BLaER1 treated with 17β-estradiol and CSF1 and Interleukin-3, amounts not matched to agents 10 nM and 100 nM (cell line): ENCODE measurements at regions not wholly inside any gene's neighbourhood (a gene's known extent, or its start where the extent isn't known, plus 50 kb on each side); places are given as distances from the start of the nearest gene placed in this dataset.
"Not testable (repeated sequence)": the region's sequence is repeated elsewhere in the genome, so short reads cannot be mapped to it uniquely, and the experiment has no call there.

ENCODE experiments used
- H3K27ac ChIP-seq, 11 experiments: shearing (Covaris generic); formaldehyde crosslinking; 2 replicates each; pipeline ENCODE4 v1.8.1; 2022
- H3K27me3 ChIP-seq, 11 experiments: shearing (Covaris generic); formaldehyde crosslinking; 2 replicates each; pipeline ENCODE4 v1.8.1; 2022
- H3K36me3 ChIP-seq, 11 experiments: shearing (Covaris generic); formaldehyde crosslinking; 2 replicates each; pipeline ENCODE4 v1.8.1; 2022
- H3K4me1 ChIP-seq, 10 experiments: shearing (Covaris generic); formaldehyde crosslinking; 2 replicates each; pipeline ENCODE4 v1.8.1; 2022
- H3K4me2 ChIP-seq, 11 experiments: shearing (Covaris generic); formaldehyde crosslinking; 2 replicates each; pipeline ENCODE4 v1.8.1; 2022
- H3K4me3 ChIP-seq, 10 experiments: shearing (Covaris generic); formaldehyde crosslinking; 2 replicates each; pipeline ENCODE4 v1.8.1; 2022
- H3K9ac ChIP-seq, 11 experiments: shearing (Covaris generic); formaldehyde crosslinking; 2 replicates each; pipeline ENCODE4 v1.8.1; 2022
- H3K9me3 ChIP-seq, 11 experiments: shearing (Covaris generic); formaldehyde crosslinking; replicated peaks in 1 of 11; 2 replicates each; pipeline ENCODE4 v1.8.1; 2022
- H4K20me1 ChIP-seq, 11 experiments: shearing (Covaris generic); formaldehyde crosslinking; 2 replicates each; pipeline ENCODE4 v1.8.1; 2022
- Cebpa-rat ChIP-seq, 11 experiments: shearing (Covaris generic); IDR thresholded peaks; 2 replicates each; pipeline ENCODE4 v1.8.1; 2022

GRCh38 chr5:54867310-54867944, 118.0 kb downstream of the ESM1 start:
- TF ChIP-seq Cebpa-rat (IDR thresholded peaks at IDR 0.05) = no peak
- H3K4me1 ChIP-seq = 0 out of 20 replicates have a peak, but pooled peaks cover 0 to 6% (median 0%) of the 10 kb centered on the region in 10 experiments
- H3K9me3 ChIP-seq = 0 out of 22 replicates have a peak, but pooled peaks cover 0 to 7% (median 0%) of the 10 kb centered on the region in 11 experiments
- no peak overlapping the region for H3K27ac ChIP-seq
- peak overlapping the region in 5 of 11 experiments; percentile 9 to 82 (median 34); a peak in 7 of 22 replicates for H3K4me2 ChIP-seq
- no peaks in the 10 kb centered on the region for H4K20me1 ChIP-seq
- H3K4me3 ChIP-seq = no peak overlapping the region; a peak in 1 of 20 replicates
- no peak overlapping the region for H3K9ac ChIP-seq
- H3K27me3 ChIP-seq = no peaks in the 10 kb centered on the region
- no peaks in the 10 kb centered on the region for H3K36me3 ChIP-seq

DNA sequence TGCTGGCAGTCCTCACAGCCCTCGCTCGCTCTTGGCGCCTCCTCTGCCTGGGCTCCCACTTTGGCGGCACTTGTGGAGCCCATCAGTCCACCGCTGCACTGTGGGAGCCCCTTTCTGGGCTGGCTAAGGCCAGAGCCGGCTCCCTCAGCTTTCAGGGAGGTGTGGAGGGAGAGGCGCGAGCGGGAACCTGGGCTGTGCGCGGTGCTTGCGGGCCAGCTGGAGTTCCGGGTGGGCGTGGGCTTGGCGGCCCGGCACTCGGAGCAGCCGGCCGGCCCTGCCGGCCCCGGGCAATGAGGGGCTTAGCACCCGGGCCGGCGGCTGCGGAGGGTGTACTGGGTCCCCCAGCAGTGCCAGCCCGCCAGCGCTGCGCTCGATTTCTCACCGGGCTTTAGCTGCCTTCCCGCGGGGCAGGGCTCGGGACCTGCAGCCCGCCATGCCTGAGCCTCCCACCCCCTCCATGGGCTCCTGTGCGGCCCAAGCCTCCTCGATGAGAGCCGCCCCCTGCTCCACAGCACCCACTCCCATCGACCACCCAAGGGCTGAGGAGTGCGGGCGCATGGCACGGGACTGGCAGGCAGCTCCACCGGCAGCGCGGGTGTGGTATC, 120.4 kb downstream of the ESM1 start:
- H4K20me1 ChIP-seq, H3K4me2 ChIP-seq, H3K27me3 ChIP-seq, H3K27ac ChIP-seq, H3K4me3 ChIP-seq, H3K9ac ChIP-seq, H3K9me3 ChIP-seq, H3K36me3 ChIP-seq: not testable (repeated sequence)
- peaks cover 0 to 13% (median 0%) of the 10 kb centered on the region in 10 experiments; a peak in 2 of 20 replicates for H3K4me1 ChIP-seq

DNA sequence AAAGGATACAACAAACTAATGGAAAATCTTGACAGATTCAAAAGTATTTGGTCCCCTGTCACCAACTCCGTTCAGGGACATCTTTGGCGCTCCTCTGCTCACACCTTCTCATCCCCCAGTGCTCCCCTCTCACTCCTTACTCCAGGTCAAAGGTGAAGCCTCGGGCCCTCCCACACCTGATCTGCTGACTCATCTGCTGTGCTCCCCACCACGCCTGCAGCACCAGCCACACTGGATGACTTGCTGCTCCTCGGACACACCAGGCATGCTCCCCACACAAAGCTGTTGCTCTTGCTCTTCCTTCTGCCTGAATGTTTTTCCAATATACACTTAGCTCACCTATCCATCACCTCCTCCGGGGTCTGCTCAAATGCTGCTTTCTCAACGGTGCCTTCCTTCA, 123.4 kb downstream of the ESM1 start:
- H3K27me3 ChIP-seq = no peaks in the 10 kb centered on the region
- H3K9ac ChIP-seq = no peak overlapping the region
- TF ChIP-seq Cebpa-rat (IDR thresholded peaks at IDR 0.05) = no peak

GRCh38 chr5:54861212-54861894, 124.0 kb downstream of the ESM1 start:
- H3K36me3 ChIP-seq = no peaks in the 10 kb centered on the region
- H3K27ac ChIP-seq = no peak overlapping the region
- no peaks in the 10 kb centered on the region for H3K27me3 ChIP-seq
- no peak overlapping the region for H3K4me3 ChIP-seq
- no peak overlapping the region for H3K9ac ChIP-seq
- TF ChIP-seq Cebpa-rat (IDR thresholded peaks at IDR 0.05) = no peak
- no peak overlapping the region for H3K4me2 ChIP-seq
- no peaks in the 10 kb centered on the region for H4K20me1 ChIP-seq
- peaks cover 33 to 42% (median 34%) of the 10 kb centered on the region in 11 experiments for H3K9me3 ChIP-seq
- peaks cover 0 to 19% (median 0%) of the 10 kb centered on the region in 10 experiments; a peak in 2 of 20 replicates for H3K4me1 ChIP-seq

More for the DNA sequence above, 123.4 kb downstream of the ESM1 start:
- Histone ChIP-seq H3K4me3 (no peak overlapping the region), H3K9me3 (peaks cover 26 to 36% (median 28%) of the 10 kb centered on the region in 11 experiments), H3K36me3 (no peaks in the 10 kb centered on the region), H3K27ac (no peak overlapping the region), H3K4me1 (peaks cover 0 to 23% (median 0%) of the 10 kb centered on the region in 10 experiments; a peak in 2 of 20 replicates), H4K20me1 (no peaks in the 10 kb centered on the region), H3K4me2 (no peak overlapping the region)

DNA sequence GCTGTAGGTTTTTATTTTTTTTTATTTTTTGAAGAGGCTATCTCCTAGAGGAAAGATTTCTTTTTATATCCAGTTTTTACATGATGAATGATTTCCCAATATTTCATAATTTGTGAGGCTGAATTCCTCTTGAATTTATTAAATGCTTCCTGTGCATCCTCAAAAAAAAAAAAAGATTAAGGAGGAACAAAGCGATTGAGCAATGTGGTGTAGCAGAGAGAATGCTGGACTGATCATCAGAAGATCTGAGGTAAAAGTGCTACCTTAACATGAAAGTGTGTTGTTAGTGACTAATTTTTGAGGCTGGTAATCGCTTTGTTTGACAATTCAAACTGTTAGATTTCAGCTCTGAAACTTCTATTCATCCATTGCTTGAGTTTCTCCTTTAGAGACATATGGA, 125.1 kb downstream of the ESM1 start:
- Histone ChIP-seq H3K9me3 (peaks cover 33 to 50% (median 43%) of the 10 kb centered on the region in 11 experiments), H3K27ac (no peak overlapping the region), H3K4me1 (peaks cover 0 to 19% (median 0%) of the 10 kb centered on the region in 10 experiments; a peak in 2 of 20 replicates), H3K9ac (no peak overlapping the region), H3K4me3 (no peak overlapping the region), H3K4me2 (no peak overlapping the region), H3K27me3 (no peaks in the 10 kb centered on the region), H3K36me3 (no peaks in the 10 kb centered on the region), H4K20me1 (no peaks in the 10 kb centered on the region)
- TF ChIP-seq Cebpa-rat (IDR thresholded peaks at IDR 0.05) = no peak

DNA sequence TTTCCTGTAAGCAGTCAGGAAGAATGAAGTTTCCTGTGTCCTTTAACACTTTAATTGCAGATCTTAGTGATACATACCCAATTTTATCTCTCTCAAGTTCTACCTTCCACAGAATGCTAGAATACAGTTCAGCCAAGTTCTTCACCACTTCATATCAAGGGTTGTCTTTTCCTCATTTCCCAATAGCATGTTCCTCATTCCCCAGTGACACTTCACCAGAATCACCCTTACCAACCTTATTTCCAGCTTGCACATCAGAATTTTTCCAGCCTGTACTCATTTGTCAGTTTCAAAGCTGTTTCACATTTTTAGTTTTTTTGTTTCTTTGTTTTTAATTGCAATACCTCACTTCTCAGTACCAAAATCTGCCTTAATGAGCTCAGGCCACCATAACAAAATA, 126.1 kb downstream of the ESM1 start:
- peaks cover 33 to 54% (median 42%) of the 10 kb centered on the region in 11 experiments for H3K9me3 ChIP-seq
- TF ChIP-seq Cebpa-rat (IDR thresholded peaks at IDR 0.05) = no peak
- peaks cover 0 to 19% (median 0%) of the 10 kb centered on the region in 10 experiments; a peak in 2 of 20 replicates for H3K4me1 ChIP-seq
- H3K27ac ChIP-seq = no peak overlapping the region
- no peak overlapping the region for H3K4me2 ChIP-seq
- H3K36me3 ChIP-seq = no peaks in the 10 kb centered on the region
- H3K27me3 ChIP-seq = no peaks in the 10 kb centered on the region
- H3K9ac ChIP-seq = no peak overlapping the region
- H3K4me3 ChIP-seq = no peak overlapping the region
- no peaks in the 10 kb centered on the region for H4K20me1 ChIP-seq

DNA sequence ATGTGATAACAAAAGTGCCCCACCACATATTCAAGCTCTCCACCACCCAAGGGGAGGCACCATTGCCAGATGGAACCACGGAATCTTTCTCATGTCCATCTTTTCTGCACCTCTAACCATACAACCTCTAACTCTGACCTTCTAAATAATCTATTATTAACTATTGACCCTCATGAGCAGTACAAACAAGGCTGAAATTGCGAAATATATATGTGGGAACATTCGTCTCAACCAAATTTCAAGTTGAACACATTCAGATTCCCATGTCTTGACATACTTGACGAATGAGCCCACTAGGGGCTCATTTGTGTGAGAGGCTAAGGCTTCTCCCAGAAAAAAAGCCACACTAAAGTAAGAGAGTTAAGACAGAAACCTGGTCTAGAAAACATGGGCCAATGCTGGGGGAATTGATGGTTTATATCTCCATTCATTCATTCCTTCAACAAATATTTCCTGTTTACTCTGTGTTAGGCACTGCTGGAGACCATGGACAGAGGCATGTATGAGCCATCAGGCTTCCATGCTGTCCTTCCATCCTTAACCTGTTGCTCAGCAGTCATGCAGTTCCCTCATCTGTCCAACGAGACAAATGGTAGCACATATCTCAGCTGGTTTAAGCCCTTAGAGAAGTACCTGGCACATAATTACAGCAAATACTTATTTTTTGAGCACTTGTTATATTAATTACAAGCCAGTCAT, 130.4 kb downstream of the ESM1 start:
- Histone ChIP-seq H3K36me3 (no peaks in the 10 kb centered on the region), H3K4me2 (no peak overlapping the region), H3K9me3 (peaks cover 33 to 63% (median 42%) of the 10 kb centered on the region in 11 experiments), H3K4me3 (no peak overlapping the region), H3K4me1 (peaks cover 0 to 12% (median 0%) of the 10 kb centered on the region in 10 experiments; a peak in 2 of 20 replicates), H4K20me1 (no peaks in the 10 kb centered on the region), H3K9ac (no peak overlapping the region), H3K27me3 (no peaks in the 10 kb centered on the region), H3K27ac (no peak overlapping the region)
- peak in 6 of 11 experiments; percentile 16 to 62 (median 44); a peak in 6 of 22 replicates for TF ChIP-seq Cebpa-rat (IDR thresholded peaks at IDR 0.05)

DNA sequence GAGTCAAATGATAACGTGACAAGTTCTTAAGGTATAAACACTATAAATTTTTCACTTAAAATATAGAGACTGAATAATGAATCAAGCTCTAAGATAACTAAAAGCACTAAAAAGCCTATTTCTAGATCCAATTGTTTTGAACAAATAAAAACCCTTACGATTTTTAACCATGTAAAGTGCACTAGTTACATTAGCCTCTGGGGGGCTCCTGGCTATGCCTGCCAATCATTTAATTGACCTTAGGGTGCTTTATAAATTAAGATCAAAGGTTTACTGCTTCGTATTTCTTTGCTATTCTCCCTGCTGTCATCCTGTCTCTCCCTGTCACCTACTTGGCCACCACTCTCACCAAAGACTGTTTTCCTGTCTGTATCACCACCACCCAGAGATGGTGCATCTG, 133.4 kb downstream of the ESM1 start:
- TF ChIP-seq Cebpa-rat (IDR thresholded peaks at IDR 0.05) = no peak
- no peak overlapping the region for H3K4me2 ChIP-seq
- peaks cover 6 to 35% (median 14%) of the 10 kb centered on the region in 11 experiments for H3K9me3 ChIP-seq
- no peak overlapping the region for H3K9ac ChIP-seq
- H3K4me3 ChIP-seq = no peak overlapping the region
- no peak overlapping the region for H3K27ac ChIP-seq
- H3K4me1 ChIP-seq = no peaks in the 10 kb centered on the region
- H4K20me1 ChIP-seq = no peaks in the 10 kb centered on the region
- H3K27me3 ChIP-seq = no peaks in the 10 kb centered on the region
- H3K36me3 ChIP-seq = no peaks in the 10 kb centered on the region

- Histone ChIP-seq H4K20me1 (no peaks in the 10 kb centered on the region), H3K4me3 (no peak overlapping the region), H3K27me3 (no peaks in the 10 kb centered on the region), H3K4me2 (no peak overlapping the region), H3K27ac (no peak overlapping the region), H3K9me3 (peaks cover 0 to 29% (median 9%) of the 10 kb centered on the region in 11 experiments; a peak in 15 of 22 replicates), H3K4me1 (no peaks in the 10 kb centered on the region), H3K36me3 (no peaks in the 10 kb centered on the region), H3K9ac (no peak overlapping the region)
- TF ChIP-seq Cebpa-rat (IDR thresholded peaks at IDR 0.05) = no peak
Measured at GRCh38 chr5:54851449-54851848, 133.9 kb downstream of the ESM1 start.
